ENCODE measurements at regions not wholly inside any gene's neighbourhood (a gene's known extent, or its start where the extent isn't known, plus 50 kb on each side); places are given as distances from the start of the nearest gene placed in this dataset.

DNA sequence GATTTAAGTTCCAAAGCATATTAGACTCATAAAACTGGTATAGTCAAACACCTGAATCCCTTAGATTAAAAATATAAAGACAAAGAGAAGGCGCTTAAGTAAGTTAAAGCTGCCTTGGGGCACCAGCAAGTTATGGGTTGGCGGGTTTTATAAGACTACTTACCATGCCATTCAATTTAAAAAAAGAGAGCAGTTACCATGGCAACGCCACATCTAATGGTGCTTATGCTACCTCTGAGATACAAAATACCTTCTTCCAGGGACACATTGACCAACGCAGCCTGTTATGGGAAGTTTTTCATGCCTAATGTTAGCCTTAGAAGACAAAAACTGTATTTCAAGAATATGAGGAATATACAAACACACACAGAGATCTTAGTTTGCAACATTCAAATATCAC is 713.6 kb downstream of the RNF144B start:
- TF ChIP-seq, protein P1, sequence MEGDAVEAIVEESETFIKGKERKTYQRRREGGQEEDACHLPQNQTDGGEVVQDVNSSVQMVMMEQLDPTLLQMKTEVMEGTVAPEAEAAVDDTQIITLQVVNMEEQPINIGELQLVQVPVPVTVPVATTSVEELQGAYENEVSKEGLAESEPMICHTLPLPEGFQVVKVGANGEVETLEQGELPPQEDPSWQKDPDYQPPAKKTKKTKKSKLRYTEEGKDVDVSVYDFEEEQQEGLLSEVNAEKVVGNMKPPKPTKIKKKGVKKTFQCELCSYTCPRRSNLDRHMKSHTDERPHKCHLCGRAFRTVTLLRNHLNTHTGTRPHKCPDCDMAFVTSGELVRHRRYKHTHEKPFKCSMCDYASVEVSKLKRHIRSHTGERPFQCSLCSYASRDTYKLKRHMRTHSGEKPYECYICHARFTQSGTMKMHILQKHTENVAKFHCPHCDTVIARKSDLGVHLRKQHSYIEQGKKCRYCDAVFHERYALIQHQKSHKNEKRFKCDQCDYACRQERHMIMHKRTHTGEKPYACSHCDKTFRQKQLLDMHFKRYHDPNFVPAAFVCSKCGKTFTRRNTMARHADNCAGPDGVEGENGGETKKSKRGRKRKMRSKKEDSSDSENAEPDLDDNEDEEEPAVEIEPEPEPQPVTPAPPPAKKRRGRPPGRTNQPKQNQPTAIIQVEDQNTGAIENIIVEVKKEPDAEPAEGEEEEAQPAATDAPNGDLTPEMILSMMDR (IDR thresholded peaks at IDR 0.05; ENCODE audit: low read depth, low read length), result no peak
- in situ Hi-C loops (cut with HindIII; ENCODE audit: low sequenced_read_pairs), result no loop called here
- DNase-seq (ENCODE audit: low read depth, low spot score), result no peak
- no peak overlapping the region for H3K4me3 ChIP-seq (ENCODE audit: low read depth, low read length)

DNA sequence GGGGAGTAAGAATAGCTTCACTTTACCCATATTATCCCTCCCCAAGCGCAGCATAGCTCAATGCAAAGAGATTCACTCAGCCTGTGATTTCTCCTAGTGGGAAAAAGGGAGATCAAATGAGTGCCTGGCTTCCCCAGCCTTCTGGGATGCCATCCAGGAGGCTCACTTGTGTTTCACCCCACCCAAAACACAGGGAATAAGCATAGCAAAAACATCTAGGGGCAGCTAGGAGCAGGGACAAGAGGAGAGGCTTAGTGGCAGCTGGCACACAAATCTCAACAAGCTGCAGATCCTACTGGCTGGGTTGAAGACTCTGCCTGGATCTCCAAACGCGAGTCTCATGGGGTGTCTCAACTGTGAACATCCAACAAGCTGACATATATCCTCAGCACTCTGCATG is 715.8 kb downstream of the RNF144B start:
- in situ Hi-C loops (cut with HindIII; ENCODE audit: low sequenced_read_pairs), result no loop called here
- TF ChIP-seq, protein P1 (IDR thresholded peaks at IDR 0.05; ENCODE audit: low read depth, low read length), result no peak

DNA sequence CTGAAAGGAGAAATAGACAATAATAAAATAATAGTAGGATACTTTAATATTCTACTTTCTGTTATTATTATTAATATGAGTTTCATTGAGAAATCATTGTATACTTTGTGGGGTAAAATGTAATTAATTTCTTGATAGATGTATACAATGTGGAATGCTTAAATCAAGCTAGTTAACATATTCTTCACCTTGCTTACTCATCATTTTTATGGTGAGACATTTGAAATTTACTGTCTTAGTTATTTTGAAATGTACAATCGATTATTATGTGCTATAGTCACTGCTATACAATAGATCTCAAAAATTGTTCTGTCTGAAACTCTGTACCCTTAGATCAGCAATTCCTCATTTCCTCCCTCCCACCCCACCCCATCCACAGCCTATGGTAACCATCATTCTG is 720.3 kb downstream of the RNF144B start:
- TF ChIP-seq, protein P1 (IDR thresholded peaks at IDR 0.05; ENCODE audit: low read depth, low read length), result no peak
- H3K4me3 ChIP-seq (ENCODE audit: low read depth, low read length), result no peak overlapping the region
- DNase-seq (ENCODE audit: low read depth, low spot score), result no peak
- in situ Hi-C loops (cut with HindIII; ENCODE audit: low sequenced_read_pairs), result no loop called here

More for the DNA sequence above, 715.8 kb downstream of the RNF144B start:
- no peak overlapping the region for H3K4me3 ChIP-seq (ENCODE audit: low read depth, low read length)
- no peak for DNase-seq (ENCODE audit: low read depth, low spot score)

DNA sequence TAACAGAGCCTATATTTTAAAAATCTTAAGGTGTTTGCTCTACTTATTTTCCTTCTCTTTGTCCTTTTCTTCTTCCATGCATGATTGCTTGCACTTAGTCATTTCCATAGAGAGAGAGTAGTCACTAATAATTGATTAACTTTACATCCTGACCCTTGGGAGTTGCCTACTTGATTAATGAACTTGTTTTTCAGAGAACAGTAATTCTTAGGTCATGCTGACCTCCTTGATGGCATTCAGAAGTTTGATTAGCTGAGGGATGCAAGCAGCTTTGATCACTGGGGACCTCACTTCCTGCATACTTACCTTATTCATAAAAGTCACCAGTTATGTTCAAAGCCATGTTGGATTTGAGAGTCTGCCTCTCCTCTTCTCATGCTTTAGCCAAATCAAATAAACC is 715.6 kb upstream of the ID4 start:
- DNase-seq (ENCODE audit: low read depth, low spot score), result no peak
- no peak overlapping the region for H3K4me3 ChIP-seq (ENCODE audit: low read depth, low read length)
- in situ Hi-C loops (cut with HindIII; ENCODE audit: low sequenced_read_pairs), result no loop called here
- TF ChIP-seq, protein P1 (IDR thresholded peaks at IDR 0.05; ENCODE audit: low read depth, low read length), result no peak

DNA sequence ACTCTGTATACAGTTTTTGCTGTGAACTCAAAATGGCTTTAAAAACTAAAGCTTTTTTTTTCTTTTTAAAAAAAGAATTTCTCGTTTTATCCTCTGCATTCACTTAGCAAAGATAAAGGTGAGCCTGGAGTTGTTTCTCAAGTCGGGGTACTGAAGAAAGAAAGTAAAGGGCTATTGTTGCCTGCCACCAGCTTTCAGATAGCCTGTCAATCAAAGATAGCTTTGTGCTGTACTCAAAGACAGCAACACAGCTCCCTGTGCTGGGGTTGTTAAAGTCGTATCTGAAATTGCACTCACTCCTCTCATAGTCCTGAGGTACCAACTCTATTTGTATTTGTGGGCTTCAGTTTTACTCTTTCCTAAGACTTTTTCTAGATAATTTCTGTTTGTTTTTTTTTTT is 710.1 kb upstream of the ID4 start:
- DNase-seq (ENCODE audit: low read depth, low spot score), result no peak
- no peak overlapping the region for H3K4me3 ChIP-seq (ENCODE audit: low read depth, low read length)
- TF ChIP-seq, protein P1 (IDR thresholded peaks at IDR 0.05; ENCODE audit: low read depth, low read length), result no peak
- in situ Hi-C loops (cut with HindIII; ENCODE audit: low sequenced_read_pairs), result no loop called here

DNA sequence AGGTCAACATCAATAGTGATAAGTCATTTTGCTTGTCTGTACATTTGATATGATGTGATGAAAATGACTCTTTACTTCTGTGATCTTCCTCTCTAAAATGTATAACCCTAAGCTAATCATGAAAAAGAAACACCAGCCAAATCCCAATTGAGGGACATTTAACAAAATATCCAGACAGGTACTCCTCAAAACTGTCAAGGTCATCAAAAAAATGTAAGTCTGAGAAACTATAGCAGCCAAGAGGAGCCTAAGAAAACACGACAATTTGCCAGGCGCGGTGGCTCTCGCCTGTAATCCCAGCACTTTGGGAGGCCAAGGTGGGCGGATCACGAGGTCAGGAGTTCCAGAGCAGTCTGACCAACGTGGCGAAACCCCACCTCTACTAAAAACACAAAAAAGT is 708.5 kb upstream of the ID4 start:
- no peak for DNase-seq (ENCODE audit: low read depth, low spot score)
- TF ChIP-seq, protein P1 (IDR thresholded peaks at IDR 0.05; ENCODE audit: low read depth, low read length), result no peak
- in situ Hi-C loops (cut with HindIII; ENCODE audit: low sequenced_read_pairs), result no loop called here
- H3K4me3 ChIP-seq (ENCODE audit: low read depth, low read length), result no peak overlapping the region

DNA sequence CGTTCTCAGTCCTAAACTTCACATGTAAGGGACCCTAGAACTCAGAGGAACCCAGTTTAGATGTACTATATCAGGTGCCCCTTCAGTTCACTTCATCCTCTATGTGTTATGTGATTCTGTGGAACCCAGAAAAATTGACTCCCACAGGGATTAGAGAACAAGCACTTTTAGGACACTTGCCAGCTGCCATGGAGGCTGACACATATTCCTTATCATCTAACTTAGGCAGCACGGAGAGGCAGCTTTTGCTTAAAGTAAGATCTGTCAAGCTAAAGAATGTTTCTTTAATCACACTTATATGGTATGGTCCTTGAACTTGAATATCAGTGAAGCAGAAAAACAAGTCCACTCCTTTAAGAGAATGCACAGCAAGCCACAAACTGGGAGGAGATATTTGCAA is 701.5 kb upstream of the ID4 start:
- in situ Hi-C loops (cut with HindIII; ENCODE audit: low sequenced_read_pairs), result no loop called here
- no peak for DNase-seq (ENCODE audit: low read depth, low spot score)
- H3K4me3 ChIP-seq (ENCODE audit: low read depth, low read length), result no peak overlapping the region
- TF ChIP-seq, protein P1 (IDR thresholded peaks at IDR 0.05; ENCODE audit: low read depth, low read length), result no peak

Measured in astrocyte of the spinal cord (primary cell).